H1 (cell line): ENCODE measurements at regions not wholly inside any gene's neighbourhood (a gene's known extent, or its start where the extent isn't known, plus 50 kb on each side); places are given as distances from the start of the nearest gene placed in this dataset.

Experiments
- ASH2L ChIP-seq: fragments of 200-600, 300-600 bp; sonication (generic); IDR thresholded peaks from one replicate; pipeline ENCODE4 v1.7.1; 2017; ENCODE audit warnings: low read length
- RAD21 ChIP-seq, 2 experiments: IDR thresholded peaks in 1 of 2; conservative IDR thresholded peaks in 1 of 2; 2 replicates each; pipeline ENCODE4 v1.6.1; 2011; ENCODE audit warnings: low read depth in 2 of 2, low read length in 2 of 2, improper control_type of control experiment in 1 of 2, inconsistent platforms in 1 of 2, mild to moderate bottlenecking in 1 of 2, moderate library complexity in 1 of 2

DNA sequence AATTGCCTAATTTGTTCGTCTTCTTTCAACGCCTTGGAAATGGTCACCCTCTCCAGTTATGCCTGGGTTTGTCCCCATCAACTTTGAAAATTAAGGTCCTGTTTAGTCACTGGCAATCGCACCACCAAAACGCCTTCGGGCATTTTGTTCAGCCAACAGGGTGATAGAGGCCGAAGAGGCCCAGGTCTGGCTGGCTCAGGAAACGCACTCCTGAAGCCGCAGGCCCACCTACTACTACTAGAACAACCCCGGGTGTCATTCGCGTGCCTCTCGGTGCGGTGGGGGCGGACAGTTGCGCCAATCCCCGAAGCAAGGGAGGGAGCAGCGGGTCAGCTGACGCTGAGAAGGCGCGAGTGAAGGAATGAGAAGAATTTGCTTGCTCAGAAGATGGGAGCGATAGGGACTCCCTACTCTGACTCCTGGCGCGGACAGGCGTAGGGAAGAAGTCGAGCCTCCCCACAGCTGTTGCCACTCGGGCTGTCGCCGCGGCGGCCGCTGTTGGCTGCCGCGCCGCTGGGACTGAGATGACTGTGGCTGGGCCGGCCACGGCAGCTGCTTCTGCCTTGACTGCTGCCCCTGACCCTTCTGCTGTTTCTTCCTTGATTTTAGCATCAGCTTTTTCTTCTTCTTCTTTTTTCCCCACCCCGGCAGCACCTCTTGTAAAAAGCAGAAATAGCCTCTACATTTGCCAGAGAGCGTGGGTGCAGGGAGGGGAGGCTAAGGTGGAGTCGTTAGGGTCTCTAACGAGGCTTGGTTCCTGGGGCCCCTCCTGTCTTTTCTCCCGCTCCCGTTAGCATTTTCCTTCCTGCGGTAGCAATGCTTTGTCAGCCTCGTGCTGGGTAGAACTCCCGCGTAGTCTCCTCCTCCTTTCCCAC lies 387.6 kb downstream of the FIGN start (continued):
- peak; percentile 92 for TF ChIP-seq ASH2L
- TF ChIP-seq RAD21 (IDR thresholded peaks at IDR 0.05 in 1 of 2, conservative IDR thresholded peaks at IDR 0.05 in 1 of 2; ENCODE audit: low read depth in 2 of 2, low read length in 2 of 2), result 0 out of 4 replicates have a peak, but pooled peaks of 1 of the 2 experiments have one; percentile 0
